ENCODE measurements at regions not wholly inside any gene's neighbourhood (a gene's known extent, or its start where the extent isn't known, plus 50 kb on each side); places are given as distances from the start of the nearest gene placed in this dataset.

GRCh38 chr3:494190-494589, 297.6 kb downstream of the CHL1 start:
- no peak for TF ChIP-seq GATA2 (IDR thresholded peaks at IDR 0.05; ENCODE audit: low read depth, low read length)
- no peak for TF ChIP-seq GATA3 (IDR thresholded peaks at IDR 0.05; ENCODE audit: low read depth, low read length)

Measured in SH-SY5Y (cell line).